Mesodermal cell (in vitro differentiated cells): ENCODE measurements at regions not wholly inside any gene's neighbourhood (a gene's known extent, or its start where the extent isn't known, plus 50 kb on each side); places are given as distances from the start of the nearest gene placed in this dataset.
"Not testable (repeated sequence)": the region's sequence is repeated elsewhere in the genome, so short reads cannot be mapped to it uniquely, and the experiment has no call there.

Source experiments
- H3K27ac ChIP-seq: 2 replicates; pipeline ENCODE4 v1.7.0; 2013; ENCODE audit warnings: mild to moderate bottlenecking, low read depth, low read length, moderate library complexity; ENCODE audit not compliant: severe bottlenecking
- H3K36me3 ChIP-seq: 2 replicates; pipeline ENCODE4 v1.7.1; 2013; ENCODE audit warnings: mild to moderate bottlenecking, low read length, moderate library complexity; ENCODE audit not compliant: control insufficient read depth, insufficient read depth
- H3K4me1 ChIP-seq: one replicate; pipeline ENCODE4 v1.7.1; 2013; ENCODE audit warnings: mild to moderate bottlenecking, low read length; ENCODE audit not compliant: insufficient read depth, control insufficient read depth, poor library complexity, severe bottlenecking
- H3K4me3 ChIP-seq: 2 replicates; pipeline ENCODE4 v1.7.0; 2013; ENCODE audit warnings: low read length, control low read depth, mild to moderate bottlenecking; ENCODE audit not compliant: insufficient read depth, poor library complexity, severe bottlenecking; ENCODE audit errors: extremely low read depth
- H3K9me3 ChIP-seq: 2 replicates; pipeline ENCODE4 v1.7.1; 2013; ENCODE audit warnings: mild to moderate bottlenecking, low read length, moderate library complexity; ENCODE audit not compliant: control insufficient read depth
- WGBS, 2 experiments: methylation state at CpG; one replicate each; pipeline ENCODE4 v1.1.5; 2013; ENCODE audit warnings: missing lambda C conversion rate in 2 of 2; ENCODE audit not compliant: insufficient coverage in 2 of 2; 5-methylcytosine and 5-hydroxymethylcytosine counted together

- Histone ChIP-seq H3K9me3 (no peaks in the 10 kb centered on the region), H3K4me1 (no peaks in the 10 kb centered on the region), H3K27ac (no peak overlapping the region), H3K36me3 (no peaks in the 10 kb centered on the region), H3K4me3 (no peak overlapping the region)
- WGBS, 2 experiments, result 86% methylated on average over 1 of the region's 3 CpGs; no CpG with 5 or more reads in 1 of the 2 experiments
These were observed 790.9 kb upstream of the NCAM2 start for GRCh38 chr21:20207335-20207734.

- Histone ChIP-seq H3K9me3 (no peaks in the 10 kb centered on the region), H3K36me3 (no peaks in the 10 kb centered on the region), H3K4me3 (no peak overlapping the region), H3K4me1 (no peaks in the 10 kb centered on the region), H3K27ac (no peak overlapping the region)
- WGBS, 2 experiments, result 87 to 91% methylated on average over 4 to 5 of the region's 6 CpGs
These were observed 782.2 kb upstream of the NCAM2 start for GRCh38 chr21:20215959-20216358.

- Histone ChIP-seq H3K9me3 (no peaks in the 10 kb centered on the region), H3K4me1 (no peaks in the 10 kb centered on the region), H3K27ac (no peak overlapping the region), H3K4me3 (no peak overlapping the region), H3K36me3 (no peaks in the 10 kb centered on the region)
These were observed 777.6 kb upstream of the NCAM2 start for GRCh38 chr21:20220586-20220985.

- not testable (repeated sequence) for H3K4me1 ChIP-seq, H3K9me3 ChIP-seq, H3K36me3 ChIP-seq, H3K27ac ChIP-seq, H3K4me3 ChIP-seq
- 88 to 89% methylated on average over 5 to 11 of the region's 12 CpGs for WGBS, 2 experiments
These were observed 776.2 kb upstream of the NCAM2 start for GRCh38 chr21:20221981-20222380.

GRCh38 chr21:20236649-20237048 lies 761.6 kb upstream of the NCAM2 start:
- not testable (repeated sequence) for H3K36me3 ChIP-seq, H3K4me3 ChIP-seq, H3K27ac ChIP-seq, H3K4me1 ChIP-seq, H3K9me3 ChIP-seq
- WGBS, 2 experiments, result 56% methylated on average over 1 of the region's 1 CpG; no CpG with 5 or more reads in 1 of the 2 experiments

GRCh38 chr21:20249401-20249800 lies 748.8 kb upstream of the NCAM2 start:
- Histone ChIP-seq H3K4me1 (no peaks in the 10 kb centered on the region), H3K9me3 (no peaks in the 10 kb centered on the region), H3K36me3 (no peaks in the 10 kb centered on the region), H3K4me3 (no peak overlapping the region), H3K27ac (no peak overlapping the region)
- WGBS, 2 experiments, result 86 to 88% methylated on average over 1 of the region's 1 CpG

- no peaks in the 10 kb centered on the region for H3K36me3 ChIP-seq
- no peak overlapping the region for H3K27ac ChIP-seq
- no peak overlapping the region for H3K4me3 ChIP-seq
- WGBS, 2 experiments, result 100% methylated on average over 1 of the region's 3 CpGs; no CpG with 5 or more reads in 1 of the 2 experiments
- no peaks in the 10 kb centered on the region for H3K9me3 ChIP-seq
- H3K4me1 ChIP-seq, result no peaks in the 10 kb centered on the region
These were observed 747.9 kb upstream of the NCAM2 start for GRCh38 chr21:20250337-20250736.

- Histone ChIP-seq H3K9me3 (no peaks in the 10 kb centered on the region), H3K36me3 (no peaks in the 10 kb centered on the region), H3K27ac (no peak overlapping the region), H3K4me3 (no peak overlapping the region), H3K4me1 (no peaks in the 10 kb centered on the region)
- no CpG with 5 or more reads among the region's 3 CpGs for WGBS, 2 experiments
These were observed 744.9 kb upstream of the NCAM2 start for GRCh38 chr21:20253261-20253660.

- H3K4me3 ChIP-seq, result no peak overlapping the region
- no peaks in the 10 kb centered on the region for H3K36me3 ChIP-seq
- WGBS, 2 experiments, result 100% methylated on average over 2 of the region's 4 CpGs; no CpG with 5 or more reads in 1 of the 2 experiments
- no peak overlapping the region for H3K27ac ChIP-seq
- no peaks in the 10 kb centered on the region for H3K4me1 ChIP-seq
- no peaks in the 10 kb centered on the region for H3K9me3 ChIP-seq
These were observed 743.2 kb upstream of the NCAM2 start for GRCh38 chr21:20254964-20255363.

GRCh38 chr21:20257052-20257740 lies 741.0 kb upstream of the NCAM2 start:
- Histone ChIP-seq H3K36me3 (no peaks in the 10 kb centered on the region), H3K27ac (no peak overlapping the region), H3K9me3 (no peaks in the 10 kb centered on the region), H3K4me1 (no peaks in the 10 kb centered on the region), H3K4me3 (no peak overlapping the region)
- 94 to 100% methylated on average over 1 to 2 of the region's 4 CpGs for WGBS, 2 experiments

- no CpG with 5 or more reads among the region's 2 CpGs for WGBS, 2 experiments
- Histone ChIP-seq H3K9me3 (no peaks in the 10 kb centered on the region), H3K27ac (no peak overlapping the region), H3K4me3 (no peak overlapping the region), H3K36me3 (no peaks in the 10 kb centered on the region), H3K4me1 (no peaks in the 10 kb centered on the region)
These were observed 739.7 kb upstream of the NCAM2 start for GRCh38 chr21:20258542-20258941.
